ENCODE measurements at regions not wholly inside any gene's neighbourhood (a gene's known extent, or its start where the extent isn't known, plus 50 kb on each side); places are given as distances from the start of the nearest gene placed in this dataset.

DNA sequence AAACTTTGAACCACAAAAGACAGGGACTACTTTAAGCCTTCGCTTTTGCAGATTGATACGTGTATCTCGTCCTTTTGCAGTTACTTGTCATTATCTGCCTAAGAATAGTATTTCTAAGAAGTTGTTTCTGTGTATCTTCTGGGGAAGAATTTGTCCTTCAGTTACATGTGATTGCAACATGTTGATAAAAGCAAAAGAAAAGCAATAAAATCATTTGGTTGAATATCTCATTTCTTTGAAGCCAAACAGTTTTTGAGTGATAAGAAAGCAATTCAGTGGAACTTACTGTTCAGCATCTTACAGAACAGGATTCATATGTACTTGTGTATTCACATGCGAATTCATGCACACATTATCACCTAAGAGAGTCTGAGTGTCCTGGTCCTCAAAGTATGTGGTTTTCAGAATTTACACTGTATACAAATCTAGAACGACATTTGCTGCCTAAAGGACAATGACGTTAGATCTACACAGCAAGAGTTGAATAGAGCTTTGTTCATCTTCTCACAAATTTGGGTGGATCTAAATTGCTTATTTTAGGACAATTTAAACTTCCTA, 66.7 kb upstream of the MRPS6 start:
- no peaks in the 10 kb centered on the region for H3K4me1 ChIP-seq (ENCODE audit: low read depth, poor library complexity, severe bottlenecking)
- no peak overlapping the region for H3K4me3 ChIP-seq (IDR thresholded peaks at IDR 0.05; ENCODE audit: insufficient read depth, low read depth, low read length)
- H4K20me1 ChIP-seq (ENCODE audit: insufficient read depth), result no peaks in the 10 kb centered on the region
- no peaks in the 10 kb centered on the region for H3K36me3 ChIP-seq (ENCODE audit: insufficient read depth)
- H3K79me2 ChIP-seq (ENCODE audit: insufficient read depth, low read depth), result no peaks in the 10 kb centered on the region
- H3K27me3 ChIP-seq (ENCODE audit: insufficient read depth, low read depth), result no peaks in the 10 kb centered on the region
- no peak overlapping the region for H3K27ac ChIP-seq
- H3K4me2 ChIP-seq, result no peak overlapping the region
- no peak overlapping the region for H2AFZ ChIP-seq (ENCODE audit: low read depth)
- H3K9ac ChIP-seq, result no peak overlapping the region
- TF ChIP-seq, protein P1, sequence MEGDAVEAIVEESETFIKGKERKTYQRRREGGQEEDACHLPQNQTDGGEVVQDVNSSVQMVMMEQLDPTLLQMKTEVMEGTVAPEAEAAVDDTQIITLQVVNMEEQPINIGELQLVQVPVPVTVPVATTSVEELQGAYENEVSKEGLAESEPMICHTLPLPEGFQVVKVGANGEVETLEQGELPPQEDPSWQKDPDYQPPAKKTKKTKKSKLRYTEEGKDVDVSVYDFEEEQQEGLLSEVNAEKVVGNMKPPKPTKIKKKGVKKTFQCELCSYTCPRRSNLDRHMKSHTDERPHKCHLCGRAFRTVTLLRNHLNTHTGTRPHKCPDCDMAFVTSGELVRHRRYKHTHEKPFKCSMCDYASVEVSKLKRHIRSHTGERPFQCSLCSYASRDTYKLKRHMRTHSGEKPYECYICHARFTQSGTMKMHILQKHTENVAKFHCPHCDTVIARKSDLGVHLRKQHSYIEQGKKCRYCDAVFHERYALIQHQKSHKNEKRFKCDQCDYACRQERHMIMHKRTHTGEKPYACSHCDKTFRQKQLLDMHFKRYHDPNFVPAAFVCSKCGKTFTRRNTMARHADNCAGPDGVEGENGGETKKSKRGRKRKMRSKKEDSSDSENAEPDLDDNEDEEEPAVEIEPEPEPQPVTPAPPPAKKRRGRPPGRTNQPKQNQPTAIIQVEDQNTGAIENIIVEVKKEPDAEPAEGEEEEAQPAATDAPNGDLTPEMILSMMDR (conservative IDR thresholded peaks at IDR 0.05; ENCODE audit: low read depth, low read length), result no peak

GRCh38 chr21:34004974-34005373, 68.4 kb upstream of the MRPS6 start:
- Histone ChIP-seq H3K79me2 (ENCODE audit: insufficient read depth, low read depth) (no peaks in the 10 kb centered on the region), H3K27ac (no peak overlapping the region), H3K4me1 (ENCODE audit: low read depth, poor library complexity, severe bottlenecking) (no peaks in the 10 kb centered on the region), H3K9ac (no peak overlapping the region), H4K20me1 (ENCODE audit: insufficient read depth) (no peaks in the 10 kb centered on the region), H3K4me2 (no peak overlapping the region), H3K36me3 (ENCODE audit: insufficient read depth) (no peaks in the 10 kb centered on the region), H2AFZ (ENCODE audit: low read depth) (no peak overlapping the region), H3K4me3 (IDR thresholded peaks at IDR 0.05; ENCODE audit: insufficient read depth, low read depth, low read length) (no peak overlapping the region), H3K27me3 (ENCODE audit: insufficient read depth, low read depth) (no peaks in the 10 kb centered on the region)
- TF ChIP-seq, protein P1 (conservative IDR thresholded peaks at IDR 0.05; ENCODE audit: low read depth, low read length), result no peak

- Histone ChIP-seq H3K27ac (no peak overlapping the region), H3K79me2 (ENCODE audit: insufficient read depth, low read depth) (no peaks in the 10 kb centered on the region), H3K9ac (no peak overlapping the region), H2AFZ (ENCODE audit: low read depth) (no peak overlapping the region), H3K4me1 (ENCODE audit: low read depth, poor library complexity, severe bottlenecking) (no peaks in the 10 kb centered on the region), H3K27me3 (ENCODE audit: insufficient read depth, low read depth) (no peaks in the 10 kb centered on the region), H3K36me3 (ENCODE audit: insufficient read depth) (no peaks in the 10 kb centered on the region), H4K20me1 (ENCODE audit: insufficient read depth) (no peaks in the 10 kb centered on the region), H3K4me3 (IDR thresholded peaks at IDR 0.05; ENCODE audit: insufficient read depth, low read depth, low read length) (no peak overlapping the region), H3K4me2 (no peak overlapping the region)
- TF ChIP-seq, protein P1 (conservative IDR thresholded peaks at IDR 0.05; ENCODE audit: low read depth, low read length), result no peak
Measured at GRCh38 chr21:34004013-34004938, 69.1 kb upstream of the MRPS6 start.

DNA sequence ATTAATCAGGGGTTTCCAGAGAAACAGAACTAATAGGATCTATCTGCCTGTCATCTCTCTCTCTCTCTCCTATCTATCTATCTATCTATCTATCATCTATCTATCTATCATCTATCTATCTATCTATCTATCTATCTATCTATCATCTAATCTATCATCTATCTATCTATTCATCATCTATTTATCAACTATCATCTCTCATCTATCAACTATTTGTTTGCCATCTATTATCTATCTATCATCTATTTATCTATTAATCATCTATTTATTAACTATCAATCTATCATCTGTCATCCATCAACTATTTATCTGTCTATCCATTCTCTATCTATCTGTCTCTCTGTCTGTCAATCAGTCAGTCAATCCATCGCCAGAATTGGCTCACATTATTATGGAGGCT, 70.0 kb upstream of the MRPS6 start:
- Histone ChIP-seq H3K4me1 (ENCODE audit: low read depth, poor library complexity, severe bottlenecking) (no peaks in the 10 kb centered on the region), H3K27me3 (ENCODE audit: insufficient read depth, low read depth) (no peaks in the 10 kb centered on the region)

More for the DNA sequence above, 70.0 kb upstream of the MRPS6 start:
- Histone ChIP-seq H3K27ac (no peak overlapping the region), H3K9ac (no peak overlapping the region), H3K36me3 (ENCODE audit: insufficient read depth) (no peaks in the 10 kb centered on the region), H4K20me1 (ENCODE audit: insufficient read depth) (no peaks in the 10 kb centered on the region), H3K4me3 (IDR thresholded peaks at IDR 0.05; ENCODE audit: insufficient read depth, low read depth, low read length) (no peak overlapping the region), H3K79me2 (ENCODE audit: insufficient read depth, low read depth) (no peaks in the 10 kb centered on the region), H3K4me2 (no peak overlapping the region), H2AFZ (ENCODE audit: low read depth) (no peak overlapping the region)
- TF ChIP-seq, protein P1 (conservative IDR thresholded peaks at IDR 0.05; ENCODE audit: low read depth, low read length), result no peak

Measured in KMS-11 (cell line).